ENCODE measurements at regions not wholly inside any gene's neighbourhood (a gene's known extent, or its start where the extent isn't known, plus 50 kb on each side); places are given as distances from the start of the nearest gene placed in this dataset.
"Not testable (repeated sequence)": the region's sequence is repeated elsewhere in the genome, so short reads cannot be mapped to it uniquely, and the experiment has no call there.

DNA sequence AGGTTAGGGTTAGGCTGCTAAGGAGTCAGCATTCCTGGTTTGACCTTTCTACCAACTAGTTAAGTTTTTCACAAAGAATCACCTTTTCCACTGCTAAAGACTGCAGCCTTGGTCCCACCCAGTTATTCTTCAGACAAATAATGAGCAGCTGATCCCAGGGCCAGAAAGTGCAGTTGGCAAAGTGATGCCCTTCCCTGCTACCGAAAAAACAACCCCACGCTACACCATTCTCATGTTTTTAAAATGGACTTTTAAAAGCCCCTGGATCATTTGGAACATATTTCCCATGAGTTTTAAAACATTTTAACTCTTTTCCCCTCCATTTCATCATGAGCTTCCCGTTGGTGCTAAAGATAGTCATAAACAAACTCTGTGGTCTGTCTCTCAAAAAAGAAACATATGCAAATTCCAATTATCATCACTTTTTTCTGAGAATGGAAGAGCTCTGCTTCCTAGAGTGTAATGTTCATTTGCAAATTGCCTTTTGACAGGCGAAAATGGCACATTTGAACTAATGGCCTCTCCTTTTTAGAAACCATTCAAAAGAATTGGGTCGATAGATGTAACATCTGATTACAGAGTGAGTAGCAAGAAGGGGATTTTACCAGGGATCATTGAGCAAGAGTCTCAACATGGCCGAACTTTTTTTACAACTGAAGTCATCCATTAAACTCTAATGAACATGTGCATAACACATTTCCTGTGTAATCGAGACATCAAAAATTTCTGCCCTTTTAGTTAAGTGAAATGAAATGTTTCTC is 129.3 kb upstream of the RAP1B start:
- DNase-seq: no peak

DNA sequence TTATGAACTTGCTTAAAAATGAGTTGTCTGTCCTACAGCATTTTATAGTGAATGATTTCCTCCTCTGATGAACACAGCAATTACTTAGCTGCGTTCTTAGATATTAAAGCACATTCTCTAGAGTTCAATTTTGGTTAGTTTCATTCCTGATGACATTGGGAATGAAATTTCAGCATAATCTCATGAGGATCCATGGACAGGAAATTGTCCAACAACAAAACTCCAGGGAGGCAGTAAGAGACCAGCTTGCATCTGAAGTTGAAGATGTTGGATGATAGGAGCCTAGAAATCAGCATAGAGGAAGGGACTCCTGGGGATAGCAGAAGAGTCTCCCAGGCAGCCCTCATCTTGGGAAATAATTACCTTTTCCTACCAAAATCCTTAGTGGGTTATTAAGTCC is 128.7 kb upstream of the RAP1B start:
- DNase-seq: no peak

DNA sequence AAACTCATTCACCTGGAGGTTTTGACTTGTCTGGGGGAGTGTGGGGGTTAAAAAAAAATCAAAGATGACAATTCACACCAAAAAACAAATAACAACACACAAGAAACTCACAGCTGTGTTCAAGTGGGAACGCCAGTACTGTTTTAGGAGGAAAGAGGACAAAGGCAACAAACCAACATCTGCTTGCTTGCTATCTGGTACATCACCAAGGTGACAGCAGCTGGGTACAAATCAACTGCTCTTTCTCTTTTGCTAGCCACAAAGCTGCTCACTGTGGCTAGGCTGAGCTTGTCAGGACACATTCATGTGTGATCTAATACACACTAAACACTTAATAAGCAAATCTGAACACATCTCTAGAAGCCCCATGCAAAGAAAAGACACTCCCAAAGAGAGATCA is 128.0 kb upstream of the RAP1B start:
- no peak for DNase-seq

- no peak for DNase-seq
These were observed 126.9 kb upstream of the RAP1B start for GRCh38 chr12:68483592-68484383.

- DNase-seq: not testable (repeated sequence)
These were observed 126.1 kb upstream of the RAP1B start for GRCh38 chr12:68484578-68484977.

- DNase-seq: not testable (repeated sequence)
These were observed 124.2 kb upstream of the RAP1B start for GRCh38 chr12:68486449-68486848.

DNA sequence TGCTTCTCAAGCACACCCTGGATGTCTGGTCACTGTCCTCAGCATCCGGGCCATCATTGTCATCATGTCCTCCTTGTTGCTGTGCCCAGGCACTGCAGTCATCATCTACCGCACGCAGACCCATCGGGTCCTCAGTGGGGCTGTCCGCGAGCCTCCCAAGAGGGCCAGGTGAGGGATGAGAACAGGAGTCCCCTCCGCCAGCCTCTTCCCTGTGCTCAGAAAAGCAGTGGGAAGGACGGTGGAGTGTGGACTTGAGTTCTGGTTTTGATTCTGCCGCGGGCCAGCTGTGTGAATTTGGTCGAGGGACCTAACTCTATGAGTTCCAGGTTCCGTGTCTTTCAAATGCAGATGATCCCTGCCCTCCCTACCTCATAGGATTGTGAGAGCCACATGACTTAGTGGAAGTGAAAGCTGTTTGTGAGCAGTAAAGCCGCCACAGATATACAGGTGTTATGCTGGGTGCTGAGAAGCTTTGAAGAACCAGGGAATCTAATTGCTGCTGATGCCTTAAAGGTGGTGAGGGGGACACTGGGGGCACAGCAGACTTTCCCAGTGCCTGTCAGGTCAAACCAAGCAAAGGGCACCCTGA is 122.9 kb upstream of the RAP1B start:
- DNase-seq: no peak

DNA sequence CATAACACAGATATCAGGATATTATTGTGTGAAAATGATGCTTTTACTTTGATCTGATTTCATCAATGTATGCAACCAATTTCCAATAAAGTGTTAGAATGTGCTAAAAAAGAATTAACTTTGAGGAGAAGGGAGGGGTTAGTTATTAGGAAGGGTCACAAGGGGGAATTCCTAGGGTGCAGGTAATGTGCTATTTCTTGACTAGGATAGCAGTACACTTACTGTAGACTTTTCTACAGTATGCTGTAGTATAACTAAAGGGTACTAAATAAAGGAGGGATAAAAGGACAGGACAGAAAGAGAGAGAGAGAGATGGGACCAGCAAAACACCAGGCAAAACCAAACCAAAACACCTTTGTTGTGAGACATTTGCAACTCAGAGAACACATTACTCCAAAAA is 121.4 kb upstream of the RAP1B start:
- no peak for DNase-seq

- no peak for DNase-seq
These were observed 120.2 kb upstream of the RAP1B start for GRCh38 chr12:68490476-68490875.

DNA sequence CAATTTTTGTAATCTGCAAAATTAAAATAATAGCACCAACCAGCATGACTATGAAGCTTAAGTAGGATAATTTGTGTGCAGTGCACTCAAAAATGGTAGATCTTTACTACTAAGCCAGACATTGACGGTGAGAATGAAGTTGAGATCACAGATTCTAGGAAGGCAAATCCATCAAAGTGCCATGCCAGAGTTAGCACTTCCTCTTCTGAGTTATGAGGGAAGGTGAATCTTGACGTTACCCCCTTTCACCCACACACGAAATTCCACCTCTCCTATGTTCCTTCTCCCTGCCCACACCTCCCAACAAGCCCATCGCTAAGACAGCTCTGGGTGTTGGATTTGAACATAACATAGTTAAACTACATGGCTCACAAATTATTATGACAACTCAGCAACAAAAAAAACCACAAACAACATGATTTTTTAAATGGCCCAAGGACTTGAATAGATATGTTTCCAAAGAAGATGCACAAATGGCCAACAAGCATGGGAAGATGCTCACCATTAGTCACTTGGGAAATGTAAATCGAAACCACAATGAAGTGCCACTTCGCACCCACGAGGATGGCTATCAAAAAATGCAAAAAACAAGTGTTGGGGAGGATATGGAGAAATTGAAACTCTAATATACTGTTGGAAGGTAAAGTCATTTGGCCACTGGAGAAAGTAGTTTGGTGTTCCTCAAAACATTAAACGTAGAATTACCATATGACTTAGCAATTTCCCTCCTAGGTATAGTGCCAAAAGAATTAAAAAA is 119.3 kb upstream of the RAP1B start:
- no peak for DNase-seq

- DNase-seq: no peak
These were observed 115.2 kb upstream of the RAP1B start for GRCh38 chr12:68495336-68496070.

- DNase-seq: no peak
These were observed 113.6 kb upstream of the RAP1B start for GRCh38 chr12:68497107-68497506.

- DNase-seq: no peak
These were observed 113.0 kb upstream of the RAP1B start for GRCh38 chr12:68497702-68498101.

DNA sequence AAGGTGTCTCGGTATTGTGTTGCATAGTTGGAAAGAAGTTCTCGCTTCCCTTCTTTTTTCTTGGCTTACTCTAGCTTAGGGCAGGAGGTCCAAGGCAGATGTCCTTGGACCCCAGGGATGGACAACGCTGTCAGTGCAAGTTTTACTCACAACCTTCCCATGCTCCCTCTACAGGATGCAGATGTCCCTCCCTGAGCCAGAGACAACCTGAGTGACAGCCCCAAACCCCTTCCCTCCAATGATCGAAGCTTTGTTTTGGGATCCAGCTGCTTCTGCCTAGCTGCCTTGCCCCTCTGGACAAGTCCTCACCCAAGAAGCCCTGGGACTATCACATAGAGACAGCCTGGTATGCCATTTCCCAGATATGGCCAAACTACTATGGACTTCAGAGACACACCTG is 112.0 kb upstream of the RAP1B start:
- no peak for DNase-seq

- DNase-seq: no peak
These were observed 111.1 kb upstream of the RAP1B start for GRCh38 chr12:68499616-68500015.

DNA sequence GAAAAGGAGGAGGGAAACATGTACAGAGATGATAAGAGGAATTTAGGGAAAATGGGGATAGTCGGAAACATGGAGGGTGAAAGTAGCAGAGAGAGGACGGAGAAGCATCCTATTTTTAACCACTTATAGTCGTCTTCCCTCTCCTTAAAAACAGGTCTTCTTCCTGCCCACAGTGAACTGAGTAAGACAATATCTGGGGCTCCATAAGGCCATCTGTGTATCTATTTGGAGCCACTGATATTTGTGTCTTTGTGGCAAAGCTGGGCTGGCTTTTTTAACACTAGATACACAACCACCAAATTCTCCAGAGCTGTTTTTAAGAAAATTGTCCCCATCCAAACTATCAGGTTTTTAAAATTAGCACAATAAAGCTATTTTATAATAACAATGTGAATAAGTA is 109.5 kb upstream of the RAP1B start:
- DNase-seq: no peak

DNA sequence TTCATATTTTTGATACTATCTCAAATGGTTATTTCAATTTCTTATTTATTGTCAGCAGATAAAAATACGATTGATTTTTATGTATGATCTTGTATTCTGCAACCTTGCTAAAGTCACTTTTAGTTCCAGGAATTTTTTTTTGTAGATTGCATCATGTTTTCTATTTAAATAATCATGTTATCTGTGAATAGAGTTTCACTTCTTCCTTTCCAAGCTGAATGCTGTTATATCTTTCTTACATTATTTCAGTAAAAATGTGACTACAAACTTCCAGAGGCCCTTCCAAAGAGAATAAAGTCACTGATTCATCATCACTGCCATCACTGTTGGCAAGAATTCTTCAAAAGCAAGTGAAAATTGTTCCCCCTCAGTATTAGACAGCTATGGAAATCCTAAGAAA is 104.7 kb upstream of the RAP1B start:
- no peak for DNase-seq

DNA sequence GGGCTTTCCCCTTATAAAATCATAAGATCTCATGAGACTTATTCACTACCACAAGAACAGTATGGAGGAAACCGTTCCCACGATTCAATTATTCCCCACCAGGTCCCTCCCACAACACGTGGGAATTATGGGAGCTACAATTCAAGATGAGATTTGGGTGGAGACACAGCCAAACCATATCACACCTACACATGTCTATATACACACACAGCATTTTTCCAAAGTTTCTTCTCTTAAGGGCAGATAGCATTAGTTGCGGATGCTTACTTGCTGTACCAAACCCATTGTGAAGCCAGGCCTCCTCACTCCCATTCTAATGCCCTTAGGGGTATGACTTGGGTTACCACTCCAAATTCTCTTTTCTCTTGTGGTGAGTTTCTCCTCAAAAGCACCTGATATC is 104.1 kb upstream of the RAP1B start:
- DNase-seq: no peak

- DNase-seq: no peak
These were observed 103.0 kb upstream of the RAP1B start for GRCh38 chr12:68507657-68508056.

- no peak for DNase-seq
These were observed 102.1 kb upstream of the RAP1B start for GRCh38 chr12:68508576-68508975.

- DNase-seq: no peak
These were observed 101.5 kb upstream of the RAP1B start for GRCh38 chr12:68509242-68509641.

- no peak for DNase-seq
These were observed 100.3 kb upstream of the RAP1B start for GRCh38 chr12:68510397-68510796.

Data from SHP77 (cell line).